OCI-LY1 (cell line): ENCODE measurements at regions not wholly inside any gene's neighbourhood (a gene's known extent, or its start where the extent isn't known, plus 50 kb on each side); places are given as distances from the start of the nearest gene placed in this dataset.

Experiments used
- H2AFZ ChIP-seq: fragments of 200-600 bp; sonication (generic), shearing (Covaris generic); 2 replicates; pipeline ENCODE4 v1.6.0; 2014; ENCODE audit warnings: antibody characterized with exemption, mild to moderate bottlenecking, low read length
- H3F3A ChIP-seq: fragments of 200-600 bp; sonication (generic), shearing (Covaris generic); 2 replicates; pipeline ENCODE4 v1.6.0; 2014; ENCODE audit warnings: mild to moderate bottlenecking, antibody characterized with exemption, low read length, moderate library complexity; ENCODE audit not compliant: insufficient read depth
- H3K27ac ChIP-seq: fragments of 200-600 bp; sonication (generic); 2 replicates; pipeline ENCODE4 v1.5.1; 2014; ENCODE audit warnings: low read length, mixed run types, mild to moderate bottlenecking, low read depth; ENCODE audit not compliant: poor library complexity, severe bottlenecking
- H3K27me3 ChIP-seq: fragments of 200-600 bp; sonication (generic); 2 replicates; pipeline ENCODE4 v1.6.0; 2014; ENCODE audit warnings: antibody characterized with exemption, mild to moderate bottlenecking, low read length, moderate library complexity; ENCODE audit not compliant: insufficient read depth
- H3K36me3 ChIP-seq: fragments of 200-600 bp; sonication (generic); 2 replicates; pipeline ENCODE4 v1.6.1; 2014; ENCODE audit warnings: mild to moderate bottlenecking, antibody characterized with exemption, low read length, moderate library complexity, mixed read lengths; ENCODE audit not compliant: insufficient read depth
- H3K4me1 ChIP-seq: fragments of 200-600 bp; sonication (generic); 2 replicates; pipeline ENCODE4 v1.5.1; 2014; ENCODE audit warnings: mild to moderate bottlenecking, low read length, moderate library complexity; ENCODE audit not compliant: insufficient read depth, severe bottlenecking
- H3K4me2 ChIP-seq: fragments of 200-600 bp; sonication (generic), shearing (Covaris generic); 2 replicates; pipeline ENCODE4 v1.6.1; 2014; ENCODE audit warnings: low read length
- H3K4me3 ChIP-seq: fragments of 200-600 bp; sonication (generic); 2 replicates; pipeline ENCODE4 v1.5.1; 2014; ENCODE audit warnings: low read length, low read depth, mild to moderate bottlenecking, mixed read lengths; ENCODE audit not compliant: poor library complexity, severe bottlenecking
- H3K79me2 ChIP-seq: fragments of 200-600 bp; shearing (Covaris generic); 2 replicates; pipeline ENCODE4 v1.6.1; 2016; ENCODE audit warnings: mixed run types, low read length, mixed read lengths; ENCODE audit not compliant: insufficient read depth
- H3K9ac ChIP-seq: fragments of 200-600 bp; sonication (generic), shearing (Covaris generic); 2 replicates; pipeline ENCODE4 v1.6.1; 2014; ENCODE audit warnings: mild to moderate bottlenecking, low read length, mixed read lengths
- H3K9me2 ChIP-seq: fragments of 200-600 bp; sonication (generic), shearing (Covaris generic); 2 replicates; pipeline ENCODE4 v1.6.1; 2014; ENCODE audit warnings: low read depth, mild to moderate bottlenecking, low read length, mixed read lengths
- H3K9me3 ChIP-seq: fragments of 200-600 bp; shearing (Covaris generic); 2 replicates; pipeline ENCODE4 v1.6.1; 2014; ENCODE audit warnings: low read length, mixed read lengths
- H4K20me1 ChIP-seq: fragments of 200-600 bp; sonication (generic), shearing (Covaris generic); 2 replicates; pipeline ENCODE4 v1.6.0; 2016; ENCODE audit warnings: mild to moderate bottlenecking, low read length; ENCODE audit not compliant: insufficient read depth
- CTCF ChIP-seq: fragments of 200-600 bp; sonication (generic), shearing (Covaris generic); IDR thresholded peaks from 2 replicates; pipeline ENCODE4 v1.5.1; 2017; ENCODE audit warnings: mild to moderate bottlenecking, antibody characterized with exemption, low read length, moderate library complexity, mixed read lengths
- EZH2 ChIP-seq: fragments of 200-600 bp; sonication (generic), shearing (Covaris generic); IDR thresholded peaks from 2 replicates; pipeline ENCODE4 v1.8.0; 2017; ENCODE audit warnings: borderline replicate concordance, mixed run types, mild to moderate bottlenecking, antibody characterized with exemption, low read length, moderate library complexity, mixed read lengths

DNA sequence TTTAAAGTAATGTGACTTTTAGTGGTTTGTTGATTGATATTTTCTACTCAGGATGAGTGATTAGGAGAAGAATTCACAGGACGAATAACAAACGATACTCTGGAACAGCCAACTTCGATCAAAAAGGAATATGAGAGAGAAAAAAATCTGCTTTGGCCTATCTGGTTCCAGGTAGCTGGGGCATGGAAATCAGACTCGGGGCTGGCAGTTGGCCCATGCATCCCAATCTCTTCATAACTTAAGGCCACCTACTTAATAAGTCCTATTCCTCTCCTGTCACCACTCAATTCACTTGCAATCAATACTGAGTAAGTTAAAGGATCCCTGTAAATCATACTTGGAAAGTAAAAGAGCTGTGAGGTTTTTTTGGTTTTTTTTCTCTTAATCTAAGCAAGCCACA, 1116.2 kb downstream of the SORCS3 start:
- Histone ChIP-seq H3K9ac (no peak overlapping the region), H3K9me3 (no peaks in the 10 kb centered on the region)
- no peak for TF ChIP-seq CTCF
- TF ChIP-seq EZH2, result no peak

GRCh38 chr10:105756386-105756785, 1115.3 kb downstream of the SORCS3 start:
- Histone ChIP-seq H3K4me1 (no peaks in the 10 kb centered on the region), H3K27me3 (no peaks in the 10 kb centered on the region), H3K9me3 (no peaks in the 10 kb centered on the region), H3K9me2 (no peaks in the 10 kb centered on the region), H3K79me2 (no peaks in the 10 kb centered on the region), H3F3A (no peaks in the 10 kb centered on the region), H3K4me3 (no peak overlapping the region), H2AFZ (no peak overlapping the region), H3K27ac (no peak overlapping the region), H3K4me2 (no peak overlapping the region), H3K36me3 (no peaks in the 10 kb centered on the region), H4K20me1 (no peaks in the 10 kb centered on the region), H3K9ac (no peak overlapping the region)
- TF ChIP-seq EZH2, result no peak
- TF ChIP-seq CTCF, result no peak

More for the DNA sequence above, 1116.2 kb downstream of the SORCS3 start:
- Histone ChIP-seq H3K79me2 (no peaks in the 10 kb centered on the region), H2AFZ (no peak overlapping the region), H3K4me1 (no peaks in the 10 kb centered on the region), H3F3A (no peaks in the 10 kb centered on the region), H3K4me3 (no peak overlapping the region), H3K9me2 (no peaks in the 10 kb centered on the region), H3K27me3 (no peaks in the 10 kb centered on the region), H3K36me3 (no peaks in the 10 kb centered on the region), H3K4me2 (no peak overlapping the region), H3K27ac (no peak overlapping the region), H4K20me1 (no peaks in the 10 kb centered on the region)

DNA sequence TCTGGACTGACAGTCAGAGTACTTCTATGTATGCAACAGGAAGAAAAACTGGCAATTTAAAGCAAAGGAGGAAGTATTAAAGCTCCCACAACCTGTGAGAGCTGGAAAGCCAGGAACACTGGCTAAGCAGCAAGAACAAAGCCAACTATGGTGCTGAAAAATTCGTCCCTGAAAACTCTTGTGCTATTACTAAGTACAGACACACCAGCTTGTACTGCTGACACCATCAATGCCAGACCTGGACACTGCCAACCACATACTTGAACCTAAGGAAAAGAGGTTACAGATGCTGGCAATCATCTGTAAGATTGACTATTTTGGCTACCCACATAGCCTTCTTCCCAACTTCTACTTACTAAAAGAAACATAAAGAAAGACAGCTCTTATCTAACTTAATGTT, 1110.6 kb downstream of the SORCS3 start:
- Histone ChIP-seq H2AFZ (no peak overlapping the region), H3F3A (no peaks in the 10 kb centered on the region), H4K20me1 (no peaks in the 10 kb centered on the region), H3K79me2 (no peaks in the 10 kb centered on the region), H3K4me3 (no peak overlapping the region), H3K9me2 (no peaks in the 10 kb centered on the region), H3K4me2 (no peak overlapping the region), H3K27me3 (no peaks in the 10 kb centered on the region), H3K27ac (no peak overlapping the region), H3K9ac (no peak overlapping the region), H3K4me1 (no peaks in the 10 kb centered on the region), H3K36me3 (no peaks in the 10 kb centered on the region), H3K9me3 (no peaks in the 10 kb centered on the region)
- TF ChIP-seq CTCF, result no peak
- no peak for TF ChIP-seq EZH2
